HEK293 (cell line): ENCODE measurements at regions not wholly inside any gene's neighbourhood (a gene's known extent, or its start where the extent isn't known, plus 50 kb on each side); places are given as distances from the start of the nearest gene placed in this dataset.

Experiments
- CTCF ChIA-PET: fragments of 350-600 bp; formaldehyde crosslinking; extraction: SDS; loops from one replicate; lab custom pipeline; 2021; ENCODE audit warnings: antibody characterized with exemption; lab: Yijun Ruan, JAX
- POLR2A ChIA-PET: fragments of 300-600 bp; formaldehyde crosslinking; extraction: SDS; loops from one replicate; lab custom pipeline; 2020; ENCODE audit warnings: antibody characterized with exemption, inconsistent platforms; lab: Yijun Ruan, JAX
- H3K27ac ChIP-seq: fragments of 200-500 bp; sonication (Bioruptor generic); 2 replicates; pipeline ENCODE4 v1.5.1; 2014; ENCODE audit warnings: low read depth, low read length, control low read depth, inconsistent platforms; ENCODE audit errors: extremely low read depth
- H3K36me3 ChIP-seq, 2 experiments: fragments of 200-500 bp in 1 of 2; sonication (Bioruptor generic) in 1 of 2; 1 replicate in 1 of 2; 2 replicates in 1 of 2; pipeline ENCODE4 v1.5.1; 2014 to 2017; ENCODE audit warnings: inconsistent platforms in 2 of 2, low read length in 2 of 2; ENCODE audit not compliant: control insufficient read depth in 2 of 2, insufficient read depth in 1 of 2
- H3K4me1 ChIP-seq: fragments of 200-500 bp; sonication (Bioruptor generic); 2 replicates; pipeline ENCODE4 v1.5.1; 2014; ENCODE audit warnings: mild to moderate bottlenecking, low read length, inconsistent platforms; ENCODE audit not compliant: control insufficient read depth, insufficient read depth
- H3K4me3 ChIP-seq: 2 replicates; pipeline ENCODE4 v1.5.1; 2011; ENCODE audit warnings: low read depth, mild to moderate bottlenecking, control low read depth, low read length, moderate library complexity
- H3K9me3 ChIP-seq: fragments of 200-500 bp; sonication (Bioruptor generic); 2 replicates; pipeline ENCODE4 v1.5.1; 2014; ENCODE audit warnings: low read depth, low read length, inconsistent platforms; ENCODE audit not compliant: control insufficient read depth, insufficient read depth
- KLF10 ChIP-seq: fragments of 450-650 bp; IDR thresholded peaks from 2 replicates; pipeline ENCODE4 v1.5.1; 2018; ENCODE audit warnings: missing biosample characterization, mild to moderate bottlenecking, missing genetic modification characterization
- PRDM1 ChIP-seq: fragments of 450-650 bp; formaldehyde crosslinking; IDR thresholded peaks from 2 replicates; pipeline ENCODE4; 2016; ENCODE audit warnings: missing biosample characterization, missing genetic modification characterization
- ZNF10 ChIP-seq: fragments of 450-650 bp; formaldehyde crosslinking; IDR thresholded peaks from 2 replicates; pipeline ENCODE4 v1.5.1; 2017; ENCODE audit warnings: missing biosample characterization, missing genetic modification characterization
- ZNF146 ChIP-seq: fragments of 450-650 bp; formaldehyde crosslinking; IDR thresholded peaks from 2 replicates; pipeline ENCODE4 v1.5.1; 2016; ENCODE audit warnings: missing biosample characterization, missing genetic modification characterization
- ZNF221 ChIP-seq: fragments of 450-650 bp; formaldehyde crosslinking; IDR thresholded peaks from 2 replicates; pipeline ENCODE4 v1.5.1; 2017; ENCODE audit warnings: missing biosample characterization, missing genetic modification characterization, borderline replicate concordance
- ZNF239 ChIP-seq: fragments of 450-650 bp; formaldehyde crosslinking; IDR thresholded peaks from 2 replicates; pipeline ENCODE4 v1.5.1; 2016; ENCODE audit warnings: missing biosample characterization, missing genetic modification characterization
- ZNF324 ChIP-seq: fragments of 450-650 bp; formaldehyde crosslinking; IDR thresholded peaks from 2 replicates; pipeline ENCODE4 v1.5.1; 2016; ENCODE audit warnings: missing biosample characterization, missing genetic modification characterization
- ZNF433 ChIP-seq: fragments of 450-650 bp; formaldehyde crosslinking; IDR thresholded peaks from 2 replicates; pipeline ENCODE4 v1.5.1; 2016; ENCODE audit warnings: missing biosample characterization, missing genetic modification characterization, low read depth
- ZNF529 ChIP-seq: fragments of 450-650 bp; formaldehyde crosslinking; IDR thresholded peaks from 2 replicates; pipeline ENCODE4 v1.5.1; 2017; ENCODE audit warnings: missing genetic modification characterization, missing biosample characterization; ENCODE audit not compliant: insufficient replicate concordance
- ZNF544 ChIP-seq: fragments of 450-650 bp; formaldehyde crosslinking; IDR thresholded peaks from 2 replicates; pipeline ENCODE4 v1.5.0; 2017; ENCODE audit warnings: missing biosample characterization, missing genetic modification characterization
- ZNF555 ChIP-seq: fragments of 450-650 bp; formaldehyde crosslinking; conservative IDR thresholded peaks from 2 replicates; pipeline ENCODE4 v1.5.1; 2017; ENCODE audit warnings: missing biosample characterization, mild to moderate bottlenecking, missing genetic modification characterization, inconsistent platforms
- ZNF830 ChIP-seq: fragments of 450-650 bp; IDR thresholded peaks from 2 replicates; pipeline ENCODE4 v1.5.0; 2018; ENCODE audit warnings: missing biosample characterization, missing genetic modification characterization, low read depth, mild to moderate bottlenecking, moderate library complexity
- TF ChIP-seq, protein P1 (sequence below): fragments of 450-650 bp; formaldehyde crosslinking; IDR thresholded peaks from 2 replicates; pipeline ENCODE4 v1.5.1; 2016; ENCODE audit warnings: missing biosample characterization, missing genetic modification characterization
- TF ChIP-seq, protein P2 (sequence below): fragments of 450-650 bp; formaldehyde crosslinking; conservative IDR thresholded peaks from 2 replicates; pipeline ENCODE4 v1.5.1; 2016; ENCODE audit warnings: low read depth, missing biosample characterization, missing genetic modification characterization
- TF ChIP-seq, protein P3 (sequence below): fragments of 450-650 bp; formaldehyde crosslinking; IDR thresholded peaks from 2 replicates; pipeline ENCODE4 v1.5.1; 2017; ENCODE audit warnings: missing biosample characterization, missing genetic modification characterization

DNA sequence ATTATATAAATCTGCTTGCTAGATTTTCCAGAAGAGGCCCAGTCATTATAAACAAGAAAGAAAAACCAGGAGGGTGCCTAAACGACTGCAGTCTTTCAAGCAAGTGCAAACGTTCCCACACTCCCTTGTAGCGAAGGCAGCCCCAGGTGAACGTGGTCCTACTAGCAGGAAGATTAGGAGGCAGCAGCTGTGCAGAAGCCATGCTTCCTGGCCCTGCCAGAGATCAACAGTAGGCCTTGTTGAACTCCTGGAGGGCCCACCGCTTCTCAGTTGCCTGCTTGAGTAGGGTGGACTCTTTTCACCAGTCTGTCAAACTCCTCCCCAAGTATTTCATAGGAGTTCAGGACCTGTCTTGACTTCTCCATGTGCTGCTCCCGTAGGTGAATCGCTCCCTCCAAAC, 163.0 kb upstream of the GORAB start (continued):
- TF ChIP-seq, protein P1, sequence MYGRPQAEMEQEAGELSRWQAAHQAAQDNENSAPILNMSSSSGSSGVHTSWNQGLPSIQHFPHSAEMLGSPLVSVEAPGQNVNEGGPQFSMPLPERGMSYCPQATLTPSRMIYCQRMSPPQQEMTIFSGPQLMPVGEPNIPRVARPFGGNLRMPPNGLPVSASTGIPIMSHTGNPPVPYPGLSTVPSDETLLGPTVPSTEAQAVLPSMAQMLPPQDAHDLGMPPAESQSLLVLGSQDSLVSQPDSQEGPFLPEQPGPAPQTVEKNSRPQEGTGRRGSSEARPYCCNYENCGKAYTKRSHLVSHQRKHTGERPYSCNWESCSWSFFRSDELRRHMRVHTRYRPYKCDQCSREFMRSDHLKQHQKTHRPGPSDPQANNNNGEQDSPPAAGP (tag by site-specific recombination), result no peak
- TF ChIP-seq ZNF555 (tag by site-specific recombination) (no peak), ZNF239 (tag by site-specific recombination) (no peak)

DNA sequence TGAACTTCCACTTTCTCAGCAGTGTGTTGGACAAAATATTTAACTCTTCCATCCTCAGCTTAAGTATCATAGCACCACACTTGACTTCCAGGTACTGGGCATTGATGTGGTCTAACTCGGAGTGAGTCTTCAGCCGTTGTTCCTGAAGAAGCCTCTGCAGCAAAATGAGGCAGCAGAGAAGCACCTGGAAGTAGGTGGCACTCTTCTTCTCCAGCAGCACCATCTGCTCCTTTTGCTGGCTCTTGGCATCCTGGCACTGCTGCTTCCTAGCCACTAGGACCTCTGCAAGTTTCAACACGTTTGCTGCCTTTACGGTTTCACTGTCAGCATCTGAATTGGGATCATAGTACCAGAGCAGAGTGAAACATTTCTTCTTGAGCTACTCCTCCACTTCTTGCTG, 162.5 kb upstream of the GORAB start:
- Histone ChIP-seq H3K4me3 (no peak overlapping the region), H3K36me3 (no peaks in the 10 kb centered on the region), H3K4me1 (no peaks in the 10 kb centered on the region), H3K9me3 (no peaks in the 10 kb centered on the region), H3K27ac (no peak overlapping the region)
- POLR2A ChIA-PET, result no interaction called here
- CTCF ChIA-PET, result interaction anchor here (0.6 kb wide), 1 partner anchor 307 kb away, joined by 4 read pairs; no protein-coding TSS in a partner anchor
- TF ChIP-seq ZNF544 (tag by site-specific recombination) (no peak), ZNF830 (tag by site-specific recombination) (no peak), ZNF529 (tag by site-specific recombination) (no peak)
- TF ChIP-seq, protein P2, sequence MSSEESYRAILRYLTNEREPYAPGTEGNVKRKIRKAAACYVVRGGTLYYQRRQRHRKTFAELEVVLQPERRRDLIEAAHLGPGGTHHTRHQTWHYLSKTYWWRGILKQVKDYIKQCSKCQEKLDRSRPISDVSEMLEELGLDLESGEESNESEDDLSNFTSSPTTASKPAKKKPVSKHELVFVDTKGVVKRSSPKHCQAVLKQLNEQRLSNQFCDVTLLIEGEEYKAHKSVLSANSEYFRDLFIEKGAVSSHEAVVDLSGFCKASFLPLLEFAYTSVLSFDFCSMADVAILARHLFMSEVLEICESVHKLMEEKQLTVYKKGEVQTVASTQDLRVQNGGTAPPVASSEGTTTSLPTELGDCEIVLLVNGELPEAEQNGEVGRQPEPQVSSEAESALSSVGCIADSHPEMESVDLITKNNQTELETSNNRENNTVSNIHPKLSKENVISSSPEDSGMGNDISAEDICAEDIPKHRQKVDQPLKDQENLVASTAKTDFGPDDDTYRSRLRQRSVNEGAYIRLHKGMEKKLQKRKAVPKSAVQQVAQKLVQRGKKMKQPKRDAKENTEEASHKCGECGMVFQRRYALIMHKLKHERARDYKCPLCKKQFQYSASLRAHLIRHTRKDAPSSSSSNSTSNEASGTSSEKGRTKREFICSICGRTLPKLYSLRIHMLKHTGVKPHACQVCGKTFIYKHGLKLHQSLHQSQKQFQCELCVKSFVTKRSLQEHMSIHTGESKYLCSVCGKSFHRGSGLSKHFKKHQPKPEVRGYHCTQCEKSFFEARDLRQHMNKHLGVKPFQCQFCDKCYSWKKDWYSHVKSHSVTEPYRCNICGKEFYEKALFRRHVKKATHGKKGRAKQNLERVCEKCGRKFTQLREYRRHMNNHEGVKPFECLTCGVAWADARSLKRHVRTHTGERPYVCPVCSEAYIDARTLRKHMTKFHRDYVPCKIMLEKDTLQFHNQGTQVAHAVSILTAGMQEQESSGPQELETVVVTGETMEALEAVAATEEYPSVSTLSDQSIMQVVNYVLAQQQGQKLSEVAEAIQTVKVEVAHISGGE, result no peak
- TF ChIP-seq, protein P3, sequence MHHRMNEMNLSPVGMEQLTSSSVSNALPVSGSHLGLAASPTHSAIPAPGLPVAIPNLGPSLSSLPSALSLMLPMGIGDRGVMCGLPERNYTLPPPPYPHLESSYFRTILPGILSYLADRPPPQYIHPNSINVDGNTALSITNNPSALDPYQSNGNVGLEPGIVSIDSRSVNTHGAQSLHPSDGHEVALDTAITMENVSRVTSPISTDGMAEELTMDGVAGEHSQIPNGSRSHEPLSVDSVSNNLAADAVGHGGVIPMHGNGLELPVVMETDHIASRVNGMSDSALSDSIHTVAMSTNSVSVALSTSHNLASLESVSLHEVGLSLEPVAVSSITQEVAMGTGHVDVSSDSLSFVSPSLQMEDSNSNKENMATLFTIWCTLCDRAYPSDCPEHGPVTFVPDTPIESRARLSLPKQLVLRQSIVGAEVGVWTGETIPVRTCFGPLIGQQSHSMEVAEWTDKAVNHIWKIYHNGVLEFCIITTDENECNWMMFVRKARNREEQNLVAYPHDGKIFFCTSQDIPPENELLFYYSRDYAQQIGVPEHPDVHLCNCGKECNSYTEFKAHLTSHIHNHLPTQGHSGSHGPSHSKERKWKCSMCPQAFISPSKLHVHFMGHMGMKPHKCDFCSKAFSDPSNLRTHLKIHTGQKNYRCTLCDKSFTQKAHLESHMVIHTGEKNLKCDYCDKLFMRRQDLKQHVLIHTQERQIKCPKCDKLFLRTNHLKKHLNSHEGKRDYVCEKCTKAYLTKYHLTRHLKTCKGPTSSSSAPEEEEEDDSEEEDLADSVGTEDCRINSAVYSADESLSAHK (tag by site-specific recombination), result no peak

DNA sequence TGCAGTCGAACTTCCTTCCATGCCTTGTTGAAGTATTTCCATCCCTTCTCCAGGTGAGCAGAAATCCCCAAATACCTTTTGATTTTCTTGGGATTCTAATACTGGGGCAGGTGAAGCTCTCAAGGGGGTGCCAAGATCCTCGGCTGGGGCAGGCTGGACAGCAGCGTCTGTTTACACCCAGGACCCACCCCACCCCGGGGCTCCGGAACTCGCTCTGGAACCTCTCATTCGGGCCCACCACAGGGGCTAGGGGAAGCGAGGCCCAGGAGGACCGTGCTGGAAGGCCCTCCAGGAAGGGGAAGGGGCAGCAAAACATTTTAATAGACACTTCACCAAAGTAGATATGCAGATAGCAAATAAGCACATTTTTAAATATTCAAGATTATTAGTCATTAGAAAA, 161.9 kb upstream of the GORAB start:
- ChIA-PET CTCF (interaction anchor here (0.5 to 0.6 kb wide), 2 partner anchors 308 to 411 kb away, joined by 3 to 4 read pairs; no protein-coding TSS in a partner anchor), POLR2A (no interaction called here)
- Histone ChIP-seq H3K27ac (no peak overlapping the region), H3K9me3 (no peaks in the 10 kb centered on the region), H3K4me1 (no peaks in the 10 kb centered on the region), H3K36me3 (no peaks in the 10 kb centered on the region), H3K4me3 (no peak overlapping the region)
- TF ChIP-seq ZNF433 (tag by site-specific recombination) (no peak), ZNF10 (no peak), ZNF324 (no peak), ZNF146 (tag by site-specific recombination) (no peak), ZNF221 (tag by site-specific recombination) (no peak), PRDM1 (tag by site-specific recombination) (no peak), KLF10 (tag by site-specific recombination) (no peak)
